ENCODE measurements at regions not wholly inside any gene's neighbourhood (a gene's known extent, or its start where the extent isn't known, plus 50 kb on each side); places are given as distances from the start of the nearest gene placed in this dataset.
"Not testable (repeated sequence)": the region's sequence is repeated elsewhere in the genome, so short reads cannot be mapped to it uniquely, and the experiment has no call there.

- TF ChIP-seq CTCF (IDR thresholded peaks at IDR 0.05; ENCODE audit: insufficient read depth, low read depth, low read length, missing control alignments) = no peak
- DNase-seq (ENCODE audit: low read depth) = no peak
- H3K4me3 ChIP-seq (ENCODE audit: low read depth, low read length) = no peak overlapping the region
These were observed 582.6 kb upstream of the ZNF337 start for GRCh38 chr20:26279238-26279637.

GRCh38 chr20:26277339-26277738 is 580.7 kb upstream of the ZNF337 start:
- no peak for TF ChIP-seq CTCF (IDR thresholded peaks at IDR 0.05; ENCODE audit: insufficient read depth, low read depth, low read length, missing control alignments)
- no peak overlapping the region for H3K4me3 ChIP-seq (ENCODE audit: low read depth, low read length)
- no peak for DNase-seq (ENCODE audit: low read depth)

- no peak overlapping the region for H3K4me3 ChIP-seq (ENCODE audit: low read depth, low read length)
- DNase-seq (ENCODE audit: low read depth) = no peak
- TF ChIP-seq CTCF (IDR thresholded peaks at IDR 0.05; ENCODE audit: insufficient read depth, low read depth, low read length, missing control alignments) = no peak
These were observed 580.0 kb upstream of the ZNF337 start for GRCh38 chr20:26276554-26277210.

GRCh38 chr20:26268762-26269161 is 572.1 kb upstream of the ZNF337 start:
- not testable (repeated sequence) for DNase-seq (ENCODE audit: low read depth); H3K4me3 ChIP-seq (ENCODE audit: low read depth, low read length)

GRCh38 chr20:26260925-26261324 is 564.3 kb upstream of the ZNF337 start:
- H3K4me3 ChIP-seq (ENCODE audit: low read depth, low read length); DNase-seq (ENCODE audit: low read depth): not testable (repeated sequence)

GRCh38 chr20:26252311-26252975 is 555.8 kb upstream of the ZNF337 start:
- not testable (repeated sequence) for DNase-seq (ENCODE audit: low read depth); H3K4me3 ChIP-seq (ENCODE audit: low read depth, low read length)

- not testable (repeated sequence) for H3K4me3 ChIP-seq (ENCODE audit: low read depth, low read length); DNase-seq (ENCODE audit: low read depth)
These were observed 554.7 kb upstream of the ZNF337 start for GRCh38 chr20:26251376-26251775.

- not testable (repeated sequence) for H3K4me3 ChIP-seq (ENCODE audit: low read depth, low read length); DNase-seq (ENCODE audit: low read depth)
These were observed 553.8 kb upstream of the ZNF337 start for GRCh38 chr20:26250249-26251114.

GRCh38 chr20:26243731-26244130 is 547.1 kb upstream of the ZNF337 start:
- no peak overlapping the region for H3K4me3 ChIP-seq (ENCODE audit: low read depth, low read length)
- TF ChIP-seq CTCF (IDR thresholded peaks at IDR 0.05; ENCODE audit: insufficient read depth, low read depth, low read length, missing control alignments) = no peak

GRCh38 chr20:26220609-26221008 is 524.0 kb upstream of the ZNF337 start:
- H3K4me3 ChIP-seq (ENCODE audit: low read depth, low read length); DNase-seq (ENCODE audit: low read depth): not testable (repeated sequence)

More at GRCh38 chr20:26243731-26244130, 547.1 kb upstream of the ZNF337 start:
- DNase-seq (ENCODE audit: low read depth) = no peak

- H3K4me3 ChIP-seq (ENCODE audit: low read depth, low read length); DNase-seq (ENCODE audit: low read depth): not testable (repeated sequence)
These were observed 522.9 kb upstream of the ZNF337 start for GRCh38 chr20:26219546-26219945.
